Testis (tissue), 2 donors: ENCODE measurements at regions not wholly inside any gene's neighbourhood (a gene's known extent, or its start where the extent isn't known, plus 50 kb on each side); places are given as distances from the start of the nearest gene placed in this dataset.

Experiments used
- CTCF ChIP-seq, 3 experiments: fragments of 450-650 bp in 2 of 3; fragments of 200-600 bp in 1 of 3; sonication (generic) in 1 of 3; IDR thresholded peaks; one replicate each; pipeline ENCODE4 v1.5.1; 2016 to 2019; ENCODE audit warnings: antibody characterized with exemption in 3 of 3, mild to moderate bottlenecking in 2 of 3, moderate library complexity in 1 of 3
- POLR2A ChIP-seq: fragments of 450-650 bp; IDR thresholded peaks from one replicate; pipeline ENCODE4 v1.6.1; 2017; ENCODE audit warnings: antibody characterized with exemption, mild to moderate bottlenecking, moderate library complexity

- no peak for TF ChIP-seq CTCF (IDR thresholded peaks at IDR 0.05)
- no peak for TF ChIP-seq POLR2A
These were observed 527.1 kb upstream of the NRXN1 start for GRCh38 chr2:51559026-51559425.
